MM.1S (cell line): ENCODE measurements at regions not wholly inside any gene's neighbourhood (a gene's known extent, or its start where the extent isn't known, plus 50 kb on each side); places are given as distances from the start of the nearest gene placed in this dataset.

Experiments used
- EZH2 ChIP-seq: fragments of 300-600 bp; sonication (generic); optimal IDR thresholded peaks from 2 replicates; pipeline ENCODE3; 2017; ENCODE audit warnings: low read depth, mild to moderate bottlenecking, antibody characterized with exemption, low read length, mixed read lengths
- EZH2phosphoT487 ChIP-seq: fragments of 300-600 bp; sonication (generic); IDR thresholded peaks from 2 replicates; pipeline ENCODE4 v1.6.1; 2018; ENCODE audit warnings: antibody characterized with exemption, low read length
- TF ChIP-seq, protein P1 (sequence below): fragments of 300-600 bp; sonication (generic); IDR thresholded peaks from 2 replicates; pipeline ENCODE4 v1.5.1; 2016; ENCODE audit warnings: antibody characterized with exemption, low read length, mixed read lengths

DNA sequence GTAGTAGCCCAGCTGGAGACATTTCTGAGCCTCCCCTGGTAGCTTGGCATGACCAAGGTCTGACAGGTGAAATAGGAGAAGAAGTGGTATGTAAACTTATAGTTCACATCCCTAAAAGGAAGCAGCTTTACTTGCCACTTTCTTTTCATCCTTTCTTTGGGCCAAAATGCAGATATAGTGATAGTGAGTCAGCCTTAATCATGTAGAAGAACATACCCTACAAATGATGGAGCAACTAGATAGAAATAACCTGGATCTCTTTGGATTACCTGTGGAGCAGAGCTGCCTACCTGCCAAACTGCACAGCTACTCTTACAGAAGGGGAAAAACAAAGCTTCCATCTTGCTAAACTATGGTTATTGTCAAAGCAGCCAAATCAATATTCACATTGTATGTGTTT lies 106.7 kb upstream of the LCORL start:
- TF ChIP-seq, protein P1, sequence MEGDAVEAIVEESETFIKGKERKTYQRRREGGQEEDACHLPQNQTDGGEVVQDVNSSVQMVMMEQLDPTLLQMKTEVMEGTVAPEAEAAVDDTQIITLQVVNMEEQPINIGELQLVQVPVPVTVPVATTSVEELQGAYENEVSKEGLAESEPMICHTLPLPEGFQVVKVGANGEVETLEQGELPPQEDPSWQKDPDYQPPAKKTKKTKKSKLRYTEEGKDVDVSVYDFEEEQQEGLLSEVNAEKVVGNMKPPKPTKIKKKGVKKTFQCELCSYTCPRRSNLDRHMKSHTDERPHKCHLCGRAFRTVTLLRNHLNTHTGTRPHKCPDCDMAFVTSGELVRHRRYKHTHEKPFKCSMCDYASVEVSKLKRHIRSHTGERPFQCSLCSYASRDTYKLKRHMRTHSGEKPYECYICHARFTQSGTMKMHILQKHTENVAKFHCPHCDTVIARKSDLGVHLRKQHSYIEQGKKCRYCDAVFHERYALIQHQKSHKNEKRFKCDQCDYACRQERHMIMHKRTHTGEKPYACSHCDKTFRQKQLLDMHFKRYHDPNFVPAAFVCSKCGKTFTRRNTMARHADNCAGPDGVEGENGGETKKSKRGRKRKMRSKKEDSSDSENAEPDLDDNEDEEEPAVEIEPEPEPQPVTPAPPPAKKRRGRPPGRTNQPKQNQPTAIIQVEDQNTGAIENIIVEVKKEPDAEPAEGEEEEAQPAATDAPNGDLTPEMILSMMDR, result no peak
- TF ChIP-seq EZH2phosphoT487, result no peak
- TF ChIP-seq EZH2, result no peak
